ENCODE measurements at regions not wholly inside any gene's neighbourhood (a gene's known extent, or its start where the extent isn't known, plus 50 kb on each side); places are given as distances from the start of the nearest gene placed in this dataset.

- TF ChIP-seq EP300 (IDR thresholded peaks at IDR 0.05) (no peak), POLR2AphosphoS5 (IDR thresholded peaks at IDR 0.05) (no peak), CTCF (IDR thresholded peaks at IDR 0.05) (no peak)
Measured at GRCh38 chr4:166363198-166363597, 490.2 kb downstream of the TLL1 start.

Data from esophagus muscularis mucosa (tissue), 4 donors.